ENCODE measurements at regions not wholly inside any gene's neighbourhood (a gene's known extent, or its start where the extent isn't known, plus 50 kb on each side); places are given as distances from the start of the nearest gene placed in this dataset.

DNA sequence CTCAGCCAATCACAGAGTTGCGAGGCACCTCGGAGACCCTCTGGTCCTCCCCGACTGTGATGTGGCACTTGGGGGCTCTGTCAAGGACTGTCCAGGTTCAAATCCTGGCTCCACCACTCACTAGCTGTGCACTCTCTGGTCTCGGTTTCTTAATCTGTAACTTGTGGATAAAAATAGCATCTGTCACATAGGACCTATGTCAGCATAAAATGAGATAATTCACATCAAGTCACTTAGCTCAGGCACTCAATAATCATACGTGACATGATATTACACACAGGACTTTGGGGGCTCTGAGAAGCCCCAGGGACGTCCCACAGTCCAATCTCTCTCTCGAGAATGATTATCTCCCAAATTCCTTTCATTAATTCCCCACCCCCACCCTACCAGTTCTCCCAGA lies 166.4 kb downstream of the COPRS start:
- ATAC-seq (ENCODE audit: low read depth) (no peak), DNase-seq (no peak)
- no peak overlapping the region for H3K27ac ChIP-seq (ENCODE audit: low read length in 2 of 2)
- H3K4me2 ChIP-seq (replicated peaks; ENCODE audit: low read depth, low read length, poor library complexity, severe bottlenecking) = no peak overlapping the region
- no peaks in the 10 kb centered on the region for H3K79me2 ChIP-seq (ENCODE audit: control insufficient read depth, insufficient read depth, low read length)
- no peak overlapping the region for H3K27ac Mint-ChIP-seq
- H3K9ac ChIP-seq (ENCODE audit: low read length) = no peak overlapping the region
- CTCF ChIA-PET = no interaction called here
- no peaks in the 10 kb centered on the region for H3K4me1 ChIP-seq (ENCODE audit: control insufficient read depth in 2 of 2, insufficient read depth in 2 of 2, low read length in 2 of 2)
- no peaks in the 10 kb centered on the region for H3K36me3 ChIP-seq (replicated peaks in 1 of 2; ENCODE audit: control extremely low read depth in 1 of 2, control insufficient read depth in 1 of 2, extremely low read depth in 1 of 2, insufficient read depth in 2 of 2, low read length in 1 of 2)
- peaks cover 0 to 6% (median 0%) of the 10 kb centered on the region in 4 experiments for H3K27me3 ChIP-seq (replicated peaks in 1 of 4; ENCODE audit: control extremely low read depth in 1 of 4, control insufficient read depth in 3 of 4, insufficient read depth in 4 of 4, low read length in 3 of 4)
- no peaks in the 10 kb centered on the region for H4K20me1 ChIP-seq (ENCODE audit: control insufficient read depth, insufficient read depth, low read length, poor library complexity, severe bottlenecking)
- H3K4me3 ChIP-seq (ENCODE audit: control extremely low read depth in 1 of 5, extremely low read depth in 1 of 5, insufficient read depth in 1 of 5, low read depth in 2 of 5, low read length in 4 of 5) = no peak overlapping the region
- H2AFZ ChIP-seq (ENCODE audit: insufficient read depth, low read depth, low read length, poor library complexity, severe bottlenecking) = no peak overlapping the region
- 97% methylated on average over 4 of the region's 7 CpGs for WGBS (ENCODE audit: insufficient coverage)
- intact Hi-C loops (cut with micrococcal nuclease) = no loop called here
- no peaks in the 10 kb centered on the region for H3K4me1 Mint-ChIP-seq
- H3K4me3 Mint-ChIP-seq = no peak overlapping the region
- H3K9me3 Mint-ChIP-seq (ENCODE audit: insufficient read depth) = no peaks in the 10 kb centered on the region
- no peak for TF ChIP-seq EZH2 (IDR thresholded peaks at IDR 0.05; ENCODE audit: borderline replicate concordance, insufficient read depth, low read depth, low read length, poor library complexity, severe bottlenecking)
- TF ChIP-seq, protein P1, sequence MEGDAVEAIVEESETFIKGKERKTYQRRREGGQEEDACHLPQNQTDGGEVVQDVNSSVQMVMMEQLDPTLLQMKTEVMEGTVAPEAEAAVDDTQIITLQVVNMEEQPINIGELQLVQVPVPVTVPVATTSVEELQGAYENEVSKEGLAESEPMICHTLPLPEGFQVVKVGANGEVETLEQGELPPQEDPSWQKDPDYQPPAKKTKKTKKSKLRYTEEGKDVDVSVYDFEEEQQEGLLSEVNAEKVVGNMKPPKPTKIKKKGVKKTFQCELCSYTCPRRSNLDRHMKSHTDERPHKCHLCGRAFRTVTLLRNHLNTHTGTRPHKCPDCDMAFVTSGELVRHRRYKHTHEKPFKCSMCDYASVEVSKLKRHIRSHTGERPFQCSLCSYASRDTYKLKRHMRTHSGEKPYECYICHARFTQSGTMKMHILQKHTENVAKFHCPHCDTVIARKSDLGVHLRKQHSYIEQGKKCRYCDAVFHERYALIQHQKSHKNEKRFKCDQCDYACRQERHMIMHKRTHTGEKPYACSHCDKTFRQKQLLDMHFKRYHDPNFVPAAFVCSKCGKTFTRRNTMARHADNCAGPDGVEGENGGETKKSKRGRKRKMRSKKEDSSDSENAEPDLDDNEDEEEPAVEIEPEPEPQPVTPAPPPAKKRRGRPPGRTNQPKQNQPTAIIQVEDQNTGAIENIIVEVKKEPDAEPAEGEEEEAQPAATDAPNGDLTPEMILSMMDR (IDR thresholded peaks at IDR 0.05) = no peak
- no peaks in the 10 kb centered on the region for H3K9me3 ChIP-seq (ENCODE audit: control extremely low read depth in 1 of 3, control insufficient read depth in 2 of 3, insufficient read depth in 1 of 3, low read length in 2 of 3)
- POLR2A ChIA-PET = no interaction called here
- no peaks in the 10 kb centered on the region for H3K27me3 Mint-ChIP-seq

DNA sequence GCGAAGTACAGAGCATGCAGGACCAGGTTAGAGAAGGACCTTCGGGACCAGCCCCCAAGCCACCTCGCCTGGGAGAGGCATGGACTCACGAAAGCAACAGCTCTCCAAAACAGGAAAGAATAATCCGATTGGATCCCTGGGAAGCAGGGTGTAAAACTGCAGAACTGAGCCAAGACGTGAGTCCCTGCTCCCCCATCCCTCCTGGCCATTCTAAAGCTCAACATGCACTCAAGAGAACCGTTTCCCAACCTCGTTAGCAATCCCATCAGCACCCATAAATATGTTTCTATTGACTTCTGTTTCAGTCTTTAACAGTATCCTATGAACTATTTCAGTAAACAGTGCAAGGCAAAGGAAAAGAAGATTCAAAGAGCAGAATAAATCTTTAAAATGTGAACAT lies 167.0 kb downstream of the COPRS start:
- ChIA-PET CTCF (no interaction called here), POLR2A (no interaction called here)
- H3K9ac ChIP-seq (ENCODE audit: low read length) = no peak overlapping the region
- H3K27ac ChIP-seq (ENCODE audit: low read length in 2 of 2) = no peak overlapping the region
- whole genome bisulfite sequencing (ENCODE audit: insufficient coverage) = 85% methylated on average over 6 of the region's 8 CpGs
- H3K9me3 Mint-ChIP-seq (ENCODE audit: insufficient read depth) = no peaks in the 10 kb centered on the region
- no peaks in the 10 kb centered on the region for H3K4me1 Mint-ChIP-seq
- ATAC-seq (ENCODE audit: low read depth) (no peak), DNase-seq (no peak)
- intact Hi-C loops (cut with micrococcal nuclease) = no loop called here
- no peaks in the 10 kb centered on the region for H3K4me1 ChIP-seq (ENCODE audit: control insufficient read depth in 2 of 2, insufficient read depth in 2 of 2, low read length in 2 of 2)
- H3K27me3 Mint-ChIP-seq = no peaks in the 10 kb centered on the region
- no peak overlapping the region for H3K4me2 ChIP-seq (replicated peaks; ENCODE audit: low read depth, low read length, poor library complexity, severe bottlenecking)
- H3K27ac Mint-ChIP-seq = no peak overlapping the region
- H3K27me3 ChIP-seq (replicated peaks in 1 of 4; ENCODE audit: control extremely low read depth in 1 of 4, control insufficient read depth in 3 of 4, insufficient read depth in 4 of 4, low read length in 3 of 4) = peaks cover 0 to 6% (median 0%) of the 10 kb centered on the region in 4 experiments
- H4K20me1 ChIP-seq (ENCODE audit: control insufficient read depth, insufficient read depth, low read length, poor library complexity, severe bottlenecking) = no peaks in the 10 kb centered on the region
- H3K79me2 ChIP-seq (ENCODE audit: control insufficient read depth, insufficient read depth, low read length) = no peaks in the 10 kb centered on the region
- no peaks in the 10 kb centered on the region for H3K36me3 ChIP-seq (replicated peaks in 1 of 2; ENCODE audit: control extremely low read depth in 1 of 2, control insufficient read depth in 1 of 2, extremely low read depth in 1 of 2, insufficient read depth in 2 of 2, low read length in 1 of 2)
- no peak overlapping the region for H3K4me3 ChIP-seq (ENCODE audit: control extremely low read depth in 1 of 5, extremely low read depth in 1 of 5, insufficient read depth in 1 of 5, low read depth in 2 of 5, low read length in 4 of 5)
- no peak overlapping the region for H2AFZ ChIP-seq (ENCODE audit: insufficient read depth, low read depth, low read length, poor library complexity, severe bottlenecking)
- no peak overlapping the region for H3K4me3 Mint-ChIP-seq
- no peaks in the 10 kb centered on the region for H3K9me3 ChIP-seq (ENCODE audit: control extremely low read depth in 1 of 3, control insufficient read depth in 2 of 3, insufficient read depth in 1 of 3, low read length in 2 of 3)
- TF ChIP-seq, protein P1 (IDR thresholded peaks at IDR 0.05) = no peak
